HEK293 (cell line): ENCODE measurements at regions not wholly inside any gene's neighbourhood (a gene's known extent, or its start where the extent isn't known, plus 50 kb on each side); places are given as distances from the start of the nearest gene placed in this dataset.

Source experiments
- GLI4 ChIP-seq: fragments of 450-650 bp; formaldehyde crosslinking; IDR thresholded peaks from 2 replicates; pipeline ENCODE4 v1.5.1; 2016; ENCODE audit warnings: missing biosample characterization, missing genetic modification characterization
- GLIS2 ChIP-seq: fragments of 450-650 bp; formaldehyde crosslinking; IDR thresholded peaks from 2 replicates; pipeline ENCODE4 v1.5.1; 2016; ENCODE audit warnings: missing biosample characterization, missing genetic modification characterization
- YY1 ChIP-seq: fragments of 450-650 bp; formaldehyde crosslinking; IDR thresholded peaks from 2 replicates; pipeline ENCODE4 v1.5.1; 2018; ENCODE audit warnings: missing biosample characterization, missing genetic modification characterization
- ZBTB21 ChIP-seq: fragments of 450-650 bp; formaldehyde crosslinking; IDR thresholded peaks from 2 replicates; pipeline ENCODE4 v1.5.1; 2017; ENCODE audit warnings: missing biosample characterization, missing genetic modification characterization
- ZNF157 ChIP-seq: fragments of 450-650 bp; formaldehyde crosslinking; IDR thresholded peaks from 2 replicates; pipeline ENCODE4 v1.5.1; 2016; ENCODE audit warnings: missing biosample characterization, missing genetic modification characterization
- ZNF335 ChIP-seq: fragments of 450-650 bp; formaldehyde crosslinking; conservative IDR thresholded peaks from 2 replicates; pipeline ENCODE4 v1.5.1; 2016; ENCODE audit warnings: missing biosample characterization, missing genetic modification characterization
- ZNF37A ChIP-seq: fragments of 450-650 bp; IDR thresholded peaks from 2 replicates; pipeline ENCODE4 v1.5.1; 2018; ENCODE audit warnings: missing biosample characterization, missing genetic modification characterization
- ZNF423 ChIP-seq: fragments of 450-650 bp; formaldehyde crosslinking; IDR thresholded peaks from 2 replicates; pipeline ENCODE4 v1.5.1; 2016; ENCODE audit warnings: missing biosample characterization, missing genetic modification characterization
- ZNF624 ChIP-seq: fragments of 450-650 bp; formaldehyde crosslinking; IDR thresholded peaks from 2 replicates; pipeline ENCODE4 v1.5.1; 2017; ENCODE audit warnings: missing biosample characterization, missing genetic modification characterization
- ZNF830 ChIP-seq: fragments of 450-650 bp; IDR thresholded peaks from 2 replicates; pipeline ENCODE4 v1.5.0; 2018; ENCODE audit warnings: missing biosample characterization, missing genetic modification characterization, low read depth, mild to moderate bottlenecking, moderate library complexity
- TF ChIP-seq, protein P1 (sequence below): fragments of 450-650 bp; formaldehyde crosslinking; IDR thresholded peaks from 2 replicates; pipeline ENCODE4 v1.5.1; 2017; ENCODE audit warnings: missing biosample characterization, missing genetic modification characterization
- TF ChIP-seq, protein P2 (sequence below): fragments of 450-650 bp; formaldehyde crosslinking; IDR thresholded peaks from 2 replicates; pipeline ENCODE4 v1.5.1; 2016; ENCODE audit warnings: missing biosample characterization, missing genetic modification characterization
- TF ChIP-seq, protein P3 (sequence below): fragments of 450-650 bp; formaldehyde crosslinking; IDR thresholded peaks from 2 replicates; pipeline ENCODE4 v1.5.1; 2016; ENCODE audit warnings: missing biosample characterization, missing genetic modification characterization
- TF ChIP-seq, protein P4 (sequence below): fragments of 450-650 bp; formaldehyde crosslinking; IDR thresholded peaks from 2 replicates; pipeline ENCODE4 v1.5.1; 2016; ENCODE audit warnings: missing biosample characterization, missing genetic modification characterization, low read depth

DNA sequence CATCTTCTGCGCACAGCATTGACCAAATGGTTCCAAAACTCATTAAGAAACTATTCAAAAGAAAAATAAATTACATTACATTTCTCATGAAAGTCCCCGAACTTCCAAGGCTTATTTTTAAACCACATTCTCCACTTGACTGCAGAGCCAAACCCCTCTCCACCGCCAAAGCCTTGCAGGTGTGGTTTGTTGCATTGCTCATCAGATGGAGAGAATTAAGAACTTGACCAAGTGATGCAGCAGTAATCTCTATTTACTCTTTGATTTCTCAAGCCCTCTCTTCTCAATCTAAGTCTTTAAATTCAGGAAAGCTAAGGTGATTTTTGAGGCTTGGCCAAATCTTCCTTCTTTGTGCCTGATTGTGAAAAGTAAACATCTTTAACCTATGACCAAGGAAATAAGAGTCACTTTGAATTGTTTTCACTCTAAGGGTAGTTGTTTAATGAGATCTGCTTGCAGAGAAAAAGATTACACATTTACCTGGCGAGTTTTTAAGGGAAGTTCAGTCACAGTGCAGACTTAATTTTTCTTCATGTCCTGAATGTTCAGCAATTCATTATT, 290.5 kb upstream of the ITGA1 start:
- TF ChIP-seq, protein P1, sequence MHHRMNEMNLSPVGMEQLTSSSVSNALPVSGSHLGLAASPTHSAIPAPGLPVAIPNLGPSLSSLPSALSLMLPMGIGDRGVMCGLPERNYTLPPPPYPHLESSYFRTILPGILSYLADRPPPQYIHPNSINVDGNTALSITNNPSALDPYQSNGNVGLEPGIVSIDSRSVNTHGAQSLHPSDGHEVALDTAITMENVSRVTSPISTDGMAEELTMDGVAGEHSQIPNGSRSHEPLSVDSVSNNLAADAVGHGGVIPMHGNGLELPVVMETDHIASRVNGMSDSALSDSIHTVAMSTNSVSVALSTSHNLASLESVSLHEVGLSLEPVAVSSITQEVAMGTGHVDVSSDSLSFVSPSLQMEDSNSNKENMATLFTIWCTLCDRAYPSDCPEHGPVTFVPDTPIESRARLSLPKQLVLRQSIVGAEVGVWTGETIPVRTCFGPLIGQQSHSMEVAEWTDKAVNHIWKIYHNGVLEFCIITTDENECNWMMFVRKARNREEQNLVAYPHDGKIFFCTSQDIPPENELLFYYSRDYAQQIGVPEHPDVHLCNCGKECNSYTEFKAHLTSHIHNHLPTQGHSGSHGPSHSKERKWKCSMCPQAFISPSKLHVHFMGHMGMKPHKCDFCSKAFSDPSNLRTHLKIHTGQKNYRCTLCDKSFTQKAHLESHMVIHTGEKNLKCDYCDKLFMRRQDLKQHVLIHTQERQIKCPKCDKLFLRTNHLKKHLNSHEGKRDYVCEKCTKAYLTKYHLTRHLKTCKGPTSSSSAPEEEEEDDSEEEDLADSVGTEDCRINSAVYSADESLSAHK (tag by site-specific recombination): no peak
- TF ChIP-seq ZNF335 (tag by site-specific recombination): no peak
- TF ChIP-seq, protein P2, sequence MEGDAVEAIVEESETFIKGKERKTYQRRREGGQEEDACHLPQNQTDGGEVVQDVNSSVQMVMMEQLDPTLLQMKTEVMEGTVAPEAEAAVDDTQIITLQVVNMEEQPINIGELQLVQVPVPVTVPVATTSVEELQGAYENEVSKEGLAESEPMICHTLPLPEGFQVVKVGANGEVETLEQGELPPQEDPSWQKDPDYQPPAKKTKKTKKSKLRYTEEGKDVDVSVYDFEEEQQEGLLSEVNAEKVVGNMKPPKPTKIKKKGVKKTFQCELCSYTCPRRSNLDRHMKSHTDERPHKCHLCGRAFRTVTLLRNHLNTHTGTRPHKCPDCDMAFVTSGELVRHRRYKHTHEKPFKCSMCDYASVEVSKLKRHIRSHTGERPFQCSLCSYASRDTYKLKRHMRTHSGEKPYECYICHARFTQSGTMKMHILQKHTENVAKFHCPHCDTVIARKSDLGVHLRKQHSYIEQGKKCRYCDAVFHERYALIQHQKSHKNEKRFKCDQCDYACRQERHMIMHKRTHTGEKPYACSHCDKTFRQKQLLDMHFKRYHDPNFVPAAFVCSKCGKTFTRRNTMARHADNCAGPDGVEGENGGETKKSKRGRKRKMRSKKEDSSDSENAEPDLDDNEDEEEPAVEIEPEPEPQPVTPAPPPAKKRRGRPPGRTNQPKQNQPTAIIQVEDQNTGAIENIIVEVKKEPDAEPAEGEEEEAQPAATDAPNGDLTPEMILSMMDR (tag by site-specific recombination): no peak
- TF ChIP-seq ZNF423 (tag by site-specific recombination): no peak
- no peak for TF ChIP-seq ZNF157 (tag by site-specific recombination)
- TF ChIP-seq, protein P3, sequence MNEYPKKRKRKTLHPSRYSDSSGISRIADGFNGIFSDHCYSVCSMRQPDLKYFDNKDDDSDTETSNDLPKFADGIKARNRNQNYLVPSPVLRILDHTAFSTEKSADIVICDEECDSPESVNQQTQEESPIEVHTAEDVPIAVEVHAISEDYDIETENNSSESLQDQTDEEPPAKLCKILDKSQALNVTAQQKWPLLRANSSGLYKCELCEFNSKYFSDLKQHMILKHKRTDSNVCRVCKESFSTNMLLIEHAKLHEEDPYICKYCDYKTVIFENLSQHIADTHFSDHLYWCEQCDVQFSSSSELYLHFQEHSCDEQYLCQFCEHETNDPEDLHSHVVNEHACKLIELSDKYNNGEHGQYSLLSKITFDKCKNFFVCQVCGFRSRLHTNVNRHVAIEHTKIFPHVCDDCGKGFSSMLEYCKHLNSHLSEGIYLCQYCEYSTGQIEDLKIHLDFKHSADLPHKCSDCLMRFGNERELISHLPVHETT (tag by site-specific recombination): no peak
- no peak for TF ChIP-seq YY1
- TF ChIP-seq ZNF624: no peak
- TF ChIP-seq, protein P4, sequence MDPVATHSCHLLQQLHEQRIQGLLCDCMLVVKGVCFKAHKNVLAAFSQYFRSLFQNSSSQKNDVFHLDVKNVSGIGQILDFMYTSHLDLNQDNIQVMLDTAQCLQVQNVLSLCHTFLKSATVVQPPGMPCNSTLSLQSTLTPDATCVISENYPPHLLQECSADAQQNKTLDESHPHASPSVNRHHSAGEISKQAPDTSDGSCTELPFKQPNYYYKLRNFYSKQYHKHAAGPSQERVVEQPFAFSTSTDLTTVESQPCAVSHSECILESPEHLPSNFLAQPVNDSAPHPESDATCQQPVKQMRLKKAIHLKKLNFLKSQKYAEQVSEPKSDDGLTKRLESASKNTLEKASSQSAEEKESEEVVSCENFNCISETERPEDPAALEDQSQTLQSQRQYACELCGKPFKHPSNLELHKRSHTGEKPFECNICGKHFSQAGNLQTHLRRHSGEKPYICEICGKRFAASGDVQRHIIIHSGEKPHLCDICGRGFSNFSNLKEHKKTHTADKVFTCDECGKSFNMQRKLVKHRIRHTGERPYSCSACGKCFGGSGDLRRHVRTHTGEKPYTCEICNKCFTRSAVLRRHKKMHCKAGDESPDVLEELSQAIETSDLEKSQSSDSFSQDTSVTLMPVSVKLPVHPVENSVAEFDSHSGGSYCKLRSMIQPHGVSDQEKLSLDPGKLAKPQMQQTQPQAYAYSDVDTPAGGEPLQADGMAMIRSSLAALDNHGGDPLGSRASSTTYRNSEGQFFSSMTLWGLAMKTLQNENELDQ: no peak
- no peak for TF ChIP-seq GLI4 (tag by site-specific recombination)
- TF ChIP-seq ZNF37A (tag by site-specific recombination): no peak
- no peak for TF ChIP-seq ZBTB21
- TF ChIP-seq GLIS2: no peak
- TF ChIP-seq ZNF830 (tag by site-specific recombination): no peak
